HCT116 (cell line): ENCODE measurements at regions not wholly inside any gene's neighbourhood (a gene's known extent, or its start where the extent isn't known, plus 50 kb on each side); places are given as distances from the start of the nearest gene placed in this dataset.

ENCODE experiments used
- ELF1 ChIP-seq: IDR thresholded peaks from 2 replicates; pipeline ENCODE4 v1.6.1; 2012; ENCODE audit warnings: low read depth, borderline replicate concordance
- TF ChIP-seq, protein P1 (sequence below), 3 experiments: fragments of 200-600 bp in 1 of 3; sonication (generic) in 1 of 3; IDR thresholded peaks in 2 of 3; conservative IDR thresholded peaks in 1 of 3; 2 replicates each; pipeline ENCODE4 v1.5.1; 2012 to 2017; ENCODE audit warnings: low read depth in 2 of 3, low read length in 2 of 3, antibody characterized with exemption in 1 of 3, borderline replicate concordance in 1 of 3, control low read depth in 1 of 3, mild to moderate bottlenecking in 1 of 3, mixed read lengths in 1 of 3, mixed run types in 1 of 3, moderate library complexity in 1 of 3; ENCODE audit not compliant: insufficient read depth in 1 of 3
- TF ChIP-seq, protein P2 (sequence below): IDR thresholded peaks from 2 replicates; pipeline ENCODE4 v1.6.1; 2012

DNA sequence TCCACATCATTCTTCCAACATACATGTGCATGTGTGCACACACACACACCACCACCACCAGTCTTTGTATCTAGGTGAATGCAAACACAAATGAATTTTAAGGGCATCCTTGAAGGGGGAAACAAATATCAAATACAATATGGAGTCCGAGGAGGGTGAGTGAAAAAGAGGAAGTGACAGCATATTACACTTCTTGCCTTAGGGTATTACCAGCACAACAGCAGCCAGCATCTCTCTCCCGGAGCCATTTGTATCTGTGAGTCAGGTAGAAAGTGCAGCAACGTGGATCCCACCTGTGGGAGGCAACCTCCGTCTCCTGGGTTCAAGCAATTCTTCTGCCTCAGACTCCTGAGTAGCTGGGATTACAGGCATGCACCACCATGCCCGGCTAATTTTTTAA is 483.2 kb downstream of the SMARCA1 start:
- TF ChIP-seq, protein P1, sequence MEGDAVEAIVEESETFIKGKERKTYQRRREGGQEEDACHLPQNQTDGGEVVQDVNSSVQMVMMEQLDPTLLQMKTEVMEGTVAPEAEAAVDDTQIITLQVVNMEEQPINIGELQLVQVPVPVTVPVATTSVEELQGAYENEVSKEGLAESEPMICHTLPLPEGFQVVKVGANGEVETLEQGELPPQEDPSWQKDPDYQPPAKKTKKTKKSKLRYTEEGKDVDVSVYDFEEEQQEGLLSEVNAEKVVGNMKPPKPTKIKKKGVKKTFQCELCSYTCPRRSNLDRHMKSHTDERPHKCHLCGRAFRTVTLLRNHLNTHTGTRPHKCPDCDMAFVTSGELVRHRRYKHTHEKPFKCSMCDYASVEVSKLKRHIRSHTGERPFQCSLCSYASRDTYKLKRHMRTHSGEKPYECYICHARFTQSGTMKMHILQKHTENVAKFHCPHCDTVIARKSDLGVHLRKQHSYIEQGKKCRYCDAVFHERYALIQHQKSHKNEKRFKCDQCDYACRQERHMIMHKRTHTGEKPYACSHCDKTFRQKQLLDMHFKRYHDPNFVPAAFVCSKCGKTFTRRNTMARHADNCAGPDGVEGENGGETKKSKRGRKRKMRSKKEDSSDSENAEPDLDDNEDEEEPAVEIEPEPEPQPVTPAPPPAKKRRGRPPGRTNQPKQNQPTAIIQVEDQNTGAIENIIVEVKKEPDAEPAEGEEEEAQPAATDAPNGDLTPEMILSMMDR (IDR thresholded peaks at IDR 0.05 in 2 of 3, conservative IDR thresholded peaks at IDR 0.05 in 1 of 3; ENCODE audit: borderline replicate concordance in 1 of 3, insufficient read depth in 1 of 3, low read depth in 2 of 3, low read length in 2 of 3): no peak
- no peak for TF ChIP-seq ELF1
- TF ChIP-seq, protein P2, sequence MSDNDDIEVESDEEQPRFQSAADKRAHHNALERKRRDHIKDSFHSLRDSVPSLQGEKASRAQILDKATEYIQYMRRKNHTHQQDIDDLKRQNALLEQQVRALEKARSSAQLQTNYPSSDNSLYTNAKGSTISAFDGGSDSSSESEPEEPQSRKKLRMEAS: no peak
